ENCODE measurements at regions not wholly inside any gene's neighbourhood (a gene's known extent, or its start where the extent isn't known, plus 50 kb on each side); places are given as distances from the start of the nearest gene placed in this dataset.
A peak's percentile ranks its signal among the peaks of the same experiment; 100 is the strongest.
"Not testable (repeated sequence)": the region's sequence is repeated elsewhere in the genome, so short reads cannot be mapped to it uniquely, and the experiment has no call there.

- DNase-seq: peak; percentile 23
Observed at GRCh38 chr20:48350313-48350988, 477.3 kb downstream of the PREX1 start.

- no peak for DNase-seq
Observed at GRCh38 chr20:48349656-48350055, 478.1 kb downstream of the PREX1 start.

- DNase-seq: no peak
Observed at GRCh38 chr20:48348022-48348421, 479.8 kb downstream of the PREX1 start.

- DNase-seq: no peak
Observed at GRCh38 chr20:48342822-48343513, 484.8 kb downstream of the PREX1 start.

- DNase-seq: no peak
Observed at GRCh38 chr20:48340883-48341281, 486.9 kb downstream of the PREX1 start.

- no peak for DNase-seq
Observed at GRCh38 chr20:48339986-48340882, 487.6 kb downstream of the PREX1 start.

- DNase-seq: no peak
Observed at GRCh38 chr20:48339190-48339985, 488.4 kb downstream of the PREX1 start.

- no peak for DNase-seq
Observed at GRCh38 chr20:48338717-48339116, 489.1 kb downstream of the PREX1 start.

- DNase-seq: no peak
Observed at GRCh38 chr20:48336597-48336996, 491.2 kb downstream of the PREX1 start.

- peak; percentile 78 for DNase-seq
Observed at GRCh38 chr20:48335308-48336050, 492.3 kb downstream of the PREX1 start.

GRCh38 chr20:48333707-48334106, 494.1 kb downstream of the PREX1 start:
- DNase-seq: no peak

GRCh38 chr20:48332555-48332954, 495.2 kb downstream of the PREX1 start:
- no peak for DNase-seq

GRCh38 chr20:48331518-48332286, 496.1 kb downstream of the PREX1 start:
- no peak for DNase-seq

- DNase-seq: peak; percentile 43
Observed at GRCh38 chr20:48329676-48330664, 497.8 kb downstream of the PREX1 start.

GRCh38 chr20:48329031-48329615, 498.7 kb downstream of the PREX1 start:
- no peak for DNase-seq

GRCh38 chr20:48327848-48328247, 500.0 kb downstream of the PREX1 start:
- DNase-seq: not testable (repeated sequence)

GRCh38 chr20:48326868-48327267, 500.9 kb downstream of the PREX1 start:
- DNase-seq: no peak

- DNase-seq: no peak
Observed at GRCh38 chr20:48326434-48326691, 501.4 kb downstream of the PREX1 start.

GRCh38 chr20:48325656-48326433, 502.0 kb downstream of the PREX1 start:
- DNase-seq: no peak

All from NCI-H1694 treated with DMSO at 0.1 percent for 48 hours (cell line).